Naive B cell (primary cell): ENCODE measurements at regions not wholly inside any gene's neighbourhood (a gene's known extent, or its start where the extent isn't known, plus 50 kb on each side); places are given as distances from the start of the nearest gene placed in this dataset.

ENCODE experiments used
- ATAC-seq, 2 donors: fragments of 150-1000 bp; cut with Tn5 transposase; 2 replicates each; pipeline ENCODE4 v1.10.0; 2021; ENCODE audit warnings: low read depth in 2 of 2, mild to moderate bottlenecking in 2 of 2, moderate library complexity in 2 of 2
- DNase-seq: peaks from one replicate; pipeline ENCODE4 v3.0.0; 2022
- H3K27ac Mint-ChIP-seq, 6 donors: one replicate each; pipeline ENCODE4 v1.8.0; 2020 to 2022; ENCODE audit warnings: mild to moderate bottlenecking in 6 of 6, mixed read lengths in 6 of 6, moderate library complexity in 5 of 6, inconsistent platforms in 2 of 6
- H3K27me3 Mint-ChIP-seq, 3 donors: one replicate each; pipeline ENCODE4 v1.8.0; 2021 to 2022; ENCODE audit warnings: mixed read lengths in 3 of 3, mild to moderate bottlenecking in 1 of 3
- H3K36me3 Mint-ChIP-seq, 2 donors: one replicate each; pipeline ENCODE4 v1.8.0; 2020 to 2022; ENCODE audit warnings: mixed read lengths in 2 of 2, inconsistent platforms in 1 of 2, mild to moderate bottlenecking in 1 of 2
- H3K4me1 Mint-ChIP-seq, 3 donors: one replicate each; pipeline ENCODE4 v1.8.0; 2020 to 2022; ENCODE audit warnings: mixed read lengths in 3 of 3, inconsistent platforms in 1 of 3, mild to moderate bottlenecking in 1 of 3, moderate library complexity in 1 of 3
- H3K4me3 Mint-ChIP-seq, 8 donors: one replicate each; pipeline ENCODE4 v1.8.0; 2020 to 2022; ENCODE audit warnings: mild to moderate bottlenecking in 8 of 8, mixed read lengths in 8 of 8, moderate library complexity in 8 of 8, inconsistent platforms in 2 of 8
- H3K9me3 Mint-ChIP-seq, 7 donors: one replicate each; pipeline ENCODE4 v1.8.0; 2020 to 2022; ENCODE audit warnings: mixed read lengths in 7 of 7, mild to moderate bottlenecking in 5 of 7, inconsistent platforms in 2 of 7, moderate library complexity in 1 of 7

- no peak for DNase-seq
- Mint-ChIP-seq H3K9me3 (peaks cover 0 to 13% (median 6%) of the 10 kb centered on the region in 7 donors), H3K27ac (no peak overlapping the region), H3K4me3 (no peak overlapping the region), H3K36me3 (no peaks in the 10 kb centered on the region), H3K27me3 (peaks cover 0 to 5% (median 0%) of the 10 kb centered on the region in 3 donors), H3K4me1 (no peaks in the 10 kb centered on the region)
- ATAC-seq, result no peak
Observed at GRCh38 chr6:18703546-18703945, 316.4 kb downstream of the RNF144B start.

DNA sequence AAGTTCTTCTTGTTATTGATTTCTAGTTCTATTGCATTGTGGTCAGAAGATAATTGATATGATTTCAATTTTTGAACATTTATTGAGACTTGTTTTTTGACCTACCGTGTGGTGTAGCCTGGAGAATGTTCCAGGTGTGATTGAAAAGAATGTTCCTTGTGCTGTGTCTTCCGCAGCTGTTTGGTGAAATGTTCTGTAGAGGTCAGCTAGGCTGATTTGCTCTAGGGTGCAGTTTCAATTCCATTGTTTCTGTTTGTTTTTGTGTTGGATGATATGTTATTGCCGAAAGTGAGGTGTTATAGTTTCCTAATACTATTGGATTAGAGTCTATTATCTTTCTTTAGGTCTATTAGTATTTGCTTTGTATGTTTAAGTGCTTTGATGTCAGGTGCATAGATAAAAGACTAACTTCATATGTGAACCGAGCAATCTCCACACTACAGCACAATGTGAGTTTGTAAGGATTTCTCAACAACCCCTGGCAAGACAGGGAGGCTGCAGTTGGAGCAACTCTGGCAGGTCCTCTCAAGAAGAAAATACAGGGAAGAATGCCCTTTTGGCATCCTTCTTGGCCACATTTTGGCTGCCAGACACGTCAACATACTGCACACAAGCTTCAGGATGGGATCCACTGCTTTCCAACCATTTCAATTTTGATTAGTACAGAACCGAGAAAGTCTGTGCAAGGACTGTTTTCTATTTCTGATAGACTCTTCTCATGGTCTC lies 320.7 kb downstream of the RNF144B start:
- DNase-seq (no peak), ATAC-seq (no peak)
- no peak overlapping the region for H3K27ac Mint-ChIP-seq
- H3K36me3 Mint-ChIP-seq, result no peaks in the 10 kb centered on the region
- no peaks in the 10 kb centered on the region for H3K4me1 Mint-ChIP-seq
- H3K27me3 Mint-ChIP-seq, result peaks cover 0 to 6% (median 5%) of the 10 kb centered on the region in 3 donors
- no peak overlapping the region for H3K4me3 Mint-ChIP-seq
- H3K9me3 Mint-ChIP-seq, result peaks cover 0 to 10% (median 3%) of the 10 kb centered on the region in 7 donors

- Mint-ChIP-seq H3K9me3 (peaks cover 0 to 5% (median 0%) of the 10 kb centered on the region in 7 donors), H3K36me3 (no peaks in the 10 kb centered on the region), H3K27me3 (peaks cover 0 to 8% (median 6%) of the 10 kb centered on the region in 3 donors), H3K27ac (no peak overlapping the region), H3K4me3 (no peak overlapping the region), H3K4me1 (no peaks in the 10 kb centered on the region)
- DNase-seq (no peak), ATAC-seq (no peak)
Observed at GRCh38 chr6:18712595-18712994, 325.4 kb downstream of the RNF144B start.

GRCh38 chr6:18720075-18720474 lies 332.9 kb downstream of the RNF144B start:
- peaks cover 0 to 4% (median 0%) of the 10 kb centered on the region in 7 donors for H3K9me3 Mint-ChIP-seq
- ATAC-seq, result no peak
- H3K36me3 Mint-ChIP-seq, result no peaks in the 10 kb centered on the region

DNA sequence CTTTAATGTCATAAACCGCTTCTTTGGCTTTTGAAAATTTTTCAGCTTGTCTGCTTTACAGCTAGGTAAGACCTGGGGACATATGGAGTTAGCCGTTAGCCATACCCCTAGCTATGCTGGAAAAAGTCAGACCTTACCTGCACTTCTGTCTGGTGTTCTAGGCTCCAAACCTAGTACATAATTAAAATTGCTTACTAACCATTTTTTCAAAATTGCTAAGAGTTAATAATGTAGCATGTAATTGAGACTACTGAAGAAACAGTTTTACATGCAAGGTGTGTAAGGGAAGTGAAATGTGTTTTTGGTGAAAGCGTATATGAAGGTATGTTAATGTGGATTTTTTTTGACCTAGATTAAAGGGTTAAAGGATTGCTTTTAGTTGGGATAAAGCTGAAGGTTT lies 336.9 kb downstream of the RNF144B start:
- Mint-ChIP-seq H3K9me3 (peaks cover 0 to 5% (median 0%) of the 10 kb centered on the region in 7 donors), H3K27ac (no peak overlapping the region), H3K4me1 (no peaks in the 10 kb centered on the region), H3K4me3 (no peak overlapping the region), H3K27me3 (no peaks in the 10 kb centered on the region), H3K36me3 (no peaks in the 10 kb centered on the region)
- ATAC-seq (no peak), DNase-seq (no peak)

More at GRCh38 chr6:18720075-18720474, 332.9 kb downstream of the RNF144B start:
- no peaks in the 10 kb centered on the region for H3K4me1 Mint-ChIP-seq
- no peak for DNase-seq
- H3K4me3 Mint-ChIP-seq, result no peak overlapping the region
- H3K27ac Mint-ChIP-seq, result no peak overlapping the region
- peaks cover 0 to 3% (median 0%) of the 10 kb centered on the region in 3 donors for H3K27me3 Mint-ChIP-seq

DNA sequence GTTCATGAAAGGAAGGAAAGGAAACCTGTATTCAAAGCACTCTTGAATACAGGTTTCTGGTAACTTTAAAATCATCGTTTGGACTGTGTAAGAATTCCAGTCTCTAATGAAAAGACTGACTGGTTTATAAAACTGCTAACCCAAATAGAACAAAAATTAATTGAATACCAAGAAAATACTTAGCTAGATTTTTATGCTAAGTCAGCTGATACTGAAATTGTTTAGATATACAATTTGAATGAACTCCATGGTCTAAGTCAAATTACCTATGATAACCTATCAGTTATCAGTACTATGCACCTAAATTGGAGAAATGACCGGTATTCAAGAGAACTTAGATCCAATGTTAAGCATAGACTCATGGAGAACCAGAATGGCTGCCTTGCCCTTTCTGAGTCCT lies 338.3 kb downstream of the RNF144B start:
- no peak for ATAC-seq

GRCh38 chr6:18733921-18734550 lies 346.9 kb downstream of the RNF144B start:
- no peak for DNase-seq
- H3K4me1 Mint-ChIP-seq, result no peaks in the 10 kb centered on the region
- no peak overlapping the region for H3K4me3 Mint-ChIP-seq
- H3K27ac Mint-ChIP-seq, result no peak overlapping the region
- H3K36me3 Mint-ChIP-seq, result no peaks in the 10 kb centered on the region
- H3K27me3 Mint-ChIP-seq, result peaks cover 0 to 8% (median 0%) of the 10 kb centered on the region in 3 donors
- H3K9me3 Mint-ChIP-seq, result peaks cover 5 to 25% (median 9%) of the 10 kb centered on the region in 7 donors
- no peak for ATAC-seq

More for the DNA sequence above, 338.3 kb downstream of the RNF144B start:
- Mint-ChIP-seq H3K9me3 (peaks cover 0 to 7% (median 0%) of the 10 kb centered on the region in 7 donors), H3K27me3 (no peaks in the 10 kb centered on the region), H3K4me3 (no peak overlapping the region), H3K36me3 (no peaks in the 10 kb centered on the region), H3K4me1 (no peaks in the 10 kb centered on the region), H3K27ac (no peak overlapping the region)
- no peak for DNase-seq

DNA sequence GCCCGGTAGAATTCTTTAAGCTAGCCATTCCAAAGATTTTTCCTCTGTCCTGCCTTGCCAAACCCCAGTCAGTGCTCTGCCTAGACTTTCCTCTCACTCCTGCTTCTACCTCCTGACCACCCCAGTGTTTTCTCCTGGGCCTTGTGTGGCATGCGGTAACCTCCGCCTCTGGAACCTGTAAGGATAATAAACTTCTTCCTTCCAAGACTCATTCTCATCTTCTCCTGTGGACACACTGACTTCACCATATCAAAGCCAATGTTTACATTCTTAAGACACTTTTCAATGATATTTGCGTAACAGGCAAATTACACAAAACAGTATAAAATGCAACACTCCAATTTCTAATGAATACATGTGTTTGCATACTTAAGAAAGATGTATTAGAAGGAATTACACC lies 354.6 kb downstream of the RNF144B start:
- no peak overlapping the region for H3K27ac Mint-ChIP-seq
- ATAC-seq (no peak), DNase-seq (no peak)
- no peaks in the 10 kb centered on the region for H3K4me1 Mint-ChIP-seq
- no peak overlapping the region for H3K4me3 Mint-ChIP-seq
- peaks cover 0 to 3% (median 0%) of the 10 kb centered on the region in 3 donors for H3K27me3 Mint-ChIP-seq
- no peaks in the 10 kb centered on the region for H3K36me3 Mint-ChIP-seq
- H3K9me3 Mint-ChIP-seq, result peaks cover 0 to 5% (median under 1%) of the 10 kb centered on the region in 7 donors

GRCh38 chr6:18742406-18742805 lies 355.3 kb downstream of the RNF144B start:
- no peak for ATAC-seq
- Mint-ChIP-seq H3K27ac (no peak overlapping the region), H3K27me3 (no peaks in the 10 kb centered on the region), H3K4me1 (no peaks in the 10 kb centered on the region), H3K36me3 (no peaks in the 10 kb centered on the region), H3K9me3 (peaks cover 0 to 4% (median 0%) of the 10 kb centered on the region in 7 donors), H3K4me3 (no peak overlapping the region)
- no peak for DNase-seq

DNA sequence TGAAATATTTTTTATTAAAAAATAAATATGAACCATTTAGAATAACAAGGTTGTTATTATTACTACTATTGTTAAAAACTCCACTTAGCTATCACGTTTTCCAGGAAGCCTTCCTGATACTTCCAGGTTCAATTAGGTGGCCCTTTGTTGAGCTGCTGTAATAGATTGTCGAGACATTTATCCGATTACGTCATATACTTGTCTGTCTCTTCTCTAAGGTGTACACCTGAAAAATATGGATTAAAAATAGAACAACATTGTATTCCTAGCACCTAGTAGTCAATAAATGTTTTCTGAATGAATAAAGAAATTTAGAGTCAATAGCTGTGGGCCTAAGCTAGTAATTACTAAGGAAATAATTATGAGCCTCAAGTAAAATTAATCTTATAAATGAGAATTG lies 359.6 kb downstream of the RNF144B start:
- no peak overlapping the region for H3K4me3 Mint-ChIP-seq
- ATAC-seq, result no peak
- H3K4me1 Mint-ChIP-seq, result no peaks in the 10 kb centered on the region
- H3K36me3 Mint-ChIP-seq, result no peaks in the 10 kb centered on the region
- H3K9me3 Mint-ChIP-seq, result peaks cover 0 to 2% (median 1%) of the 10 kb centered on the region in 7 donors
- no peak overlapping the region for H3K27ac Mint-ChIP-seq
- peaks cover 0 to 8% (median 0%) of the 10 kb centered on the region in 3 donors for H3K27me3 Mint-ChIP-seq
- no peak for DNase-seq

DNA sequence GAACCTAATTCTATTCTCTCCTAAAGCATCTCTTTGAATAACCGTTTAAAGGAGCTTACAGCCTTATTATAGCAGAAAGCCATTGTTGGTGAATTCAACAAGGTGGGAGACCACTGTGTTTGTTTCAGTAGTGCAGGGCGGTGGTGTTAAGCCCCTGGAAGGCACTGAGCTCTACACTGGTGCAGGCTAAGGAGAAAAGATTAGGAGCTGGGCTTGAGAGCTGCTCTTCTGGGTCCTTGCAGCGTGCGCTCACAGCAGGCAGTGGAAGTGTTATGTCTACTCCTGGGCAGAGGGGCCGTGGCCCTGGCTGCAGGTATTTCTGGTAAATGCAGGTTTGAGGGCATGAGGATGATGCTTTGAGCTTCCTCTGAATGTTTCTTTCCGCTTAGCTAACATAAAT lies 361.2 kb downstream of the RNF144B start:
- ATAC-seq, result no peak
- peaks cover 0 to 8% (median 6%) of the 10 kb centered on the region in 3 donors for H3K27me3 Mint-ChIP-seq
- H3K27ac Mint-ChIP-seq, result no peak overlapping the region
- H3K36me3 Mint-ChIP-seq, result no peaks in the 10 kb centered on the region
- DNase-seq, result no peak
- H3K4me1 Mint-ChIP-seq, result no peaks in the 10 kb centered on the region
- H3K4me3 Mint-ChIP-seq, result no peak overlapping the region
- peaks cover 0 to 2% (median 0%) of the 10 kb centered on the region in 7 donors for H3K9me3 Mint-ChIP-seq

- Mint-ChIP-seq H3K27ac (no peak overlapping the region), H3K9me3 (peaks cover 0 to 7% (median 0%) of the 10 kb centered on the region in 7 donors), H3K4me3 (no peak overlapping the region), H3K27me3 (peaks cover 0 to 8% (median 7%) of the 10 kb centered on the region in 3 donors), H3K36me3 (no peaks in the 10 kb centered on the region), H3K4me1 (no peaks in the 10 kb centered on the region)
- DNase-seq (no peak), ATAC-seq (no peak)
Observed at GRCh38 chr6:18752278-18753068, 365.3 kb downstream of the RNF144B start.

DNA sequence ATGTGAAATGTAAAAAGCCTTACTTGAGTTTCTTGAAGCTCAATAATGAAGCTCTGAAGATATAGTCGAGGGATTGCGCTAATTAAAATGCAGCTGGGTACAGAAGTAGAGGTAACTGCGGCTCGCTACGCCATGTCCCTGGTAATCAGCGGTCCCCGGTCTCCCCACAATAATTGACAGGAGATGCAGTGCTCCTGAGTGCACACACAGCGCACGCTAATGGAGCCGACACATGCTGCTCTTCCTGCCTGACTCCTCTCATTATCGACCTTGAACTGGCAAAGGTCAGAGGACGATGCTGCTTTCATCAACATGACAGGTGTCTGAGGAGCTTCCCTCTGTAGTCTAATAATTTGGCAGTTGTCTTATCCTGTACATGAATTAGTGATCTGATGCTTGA lies 365.9 kb downstream of the RNF144B start:
- H3K27ac Mint-ChIP-seq, result no peak overlapping the region
- peaks cover 0 to 8% (median 7%) of the 10 kb centered on the region in 3 donors for H3K27me3 Mint-ChIP-seq
- no peak overlapping the region for H3K4me3 Mint-ChIP-seq
- H3K36me3 Mint-ChIP-seq, result no peaks in the 10 kb centered on the region
- H3K9me3 Mint-ChIP-seq, result peaks cover 0 to 7% (median 0%) of the 10 kb centered on the region in 7 donors
- H3K4me1 Mint-ChIP-seq, result no peaks in the 10 kb centered on the region
- DNase-seq (no peak), ATAC-seq (no peak)
